Omental fat pad (tissue), 3 donors: ENCODE measurements at regions not wholly inside any gene's neighbourhood (a gene's known extent, or its start where the extent isn't known, plus 50 kb on each side); places are given as distances from the start of the nearest gene placed in this dataset.

Experiments used
- ATAC-seq: fragments of 150-250 bp; one replicate; pipeline ENCODE4 v1.9.1; 2016; ENCODE audit warnings: mild to moderate bottlenecking, moderate library complexity; ENCODE audit not compliant: low FRiP score
- DNase-seq: peaks from one replicate; pipeline ENCODE4 v3.0.0-alpha.2; 2019; ENCODE audit warnings: low spot score
- TF ChIP-seq, protein P1 (sequence below), 3 donors: fragments of 450-650 bp; IDR thresholded peaks; one replicate each; pipeline ENCODE4 v1.5.1; 2016 to 2017; ENCODE audit warnings: antibody characterized with exemption in 3 of 3, mild to moderate bottlenecking in 3 of 3, moderate library complexity in 2 of 3

GRCh38 chr5:4802044-4802443 lies 338.1 kb upstream of the ADAMTS16 start:
- DNase-seq (no peak), ATAC-seq (no peak)
- TF ChIP-seq, protein P1, sequence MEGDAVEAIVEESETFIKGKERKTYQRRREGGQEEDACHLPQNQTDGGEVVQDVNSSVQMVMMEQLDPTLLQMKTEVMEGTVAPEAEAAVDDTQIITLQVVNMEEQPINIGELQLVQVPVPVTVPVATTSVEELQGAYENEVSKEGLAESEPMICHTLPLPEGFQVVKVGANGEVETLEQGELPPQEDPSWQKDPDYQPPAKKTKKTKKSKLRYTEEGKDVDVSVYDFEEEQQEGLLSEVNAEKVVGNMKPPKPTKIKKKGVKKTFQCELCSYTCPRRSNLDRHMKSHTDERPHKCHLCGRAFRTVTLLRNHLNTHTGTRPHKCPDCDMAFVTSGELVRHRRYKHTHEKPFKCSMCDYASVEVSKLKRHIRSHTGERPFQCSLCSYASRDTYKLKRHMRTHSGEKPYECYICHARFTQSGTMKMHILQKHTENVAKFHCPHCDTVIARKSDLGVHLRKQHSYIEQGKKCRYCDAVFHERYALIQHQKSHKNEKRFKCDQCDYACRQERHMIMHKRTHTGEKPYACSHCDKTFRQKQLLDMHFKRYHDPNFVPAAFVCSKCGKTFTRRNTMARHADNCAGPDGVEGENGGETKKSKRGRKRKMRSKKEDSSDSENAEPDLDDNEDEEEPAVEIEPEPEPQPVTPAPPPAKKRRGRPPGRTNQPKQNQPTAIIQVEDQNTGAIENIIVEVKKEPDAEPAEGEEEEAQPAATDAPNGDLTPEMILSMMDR (IDR thresholded peaks at IDR 0.05), result no peak

DNA sequence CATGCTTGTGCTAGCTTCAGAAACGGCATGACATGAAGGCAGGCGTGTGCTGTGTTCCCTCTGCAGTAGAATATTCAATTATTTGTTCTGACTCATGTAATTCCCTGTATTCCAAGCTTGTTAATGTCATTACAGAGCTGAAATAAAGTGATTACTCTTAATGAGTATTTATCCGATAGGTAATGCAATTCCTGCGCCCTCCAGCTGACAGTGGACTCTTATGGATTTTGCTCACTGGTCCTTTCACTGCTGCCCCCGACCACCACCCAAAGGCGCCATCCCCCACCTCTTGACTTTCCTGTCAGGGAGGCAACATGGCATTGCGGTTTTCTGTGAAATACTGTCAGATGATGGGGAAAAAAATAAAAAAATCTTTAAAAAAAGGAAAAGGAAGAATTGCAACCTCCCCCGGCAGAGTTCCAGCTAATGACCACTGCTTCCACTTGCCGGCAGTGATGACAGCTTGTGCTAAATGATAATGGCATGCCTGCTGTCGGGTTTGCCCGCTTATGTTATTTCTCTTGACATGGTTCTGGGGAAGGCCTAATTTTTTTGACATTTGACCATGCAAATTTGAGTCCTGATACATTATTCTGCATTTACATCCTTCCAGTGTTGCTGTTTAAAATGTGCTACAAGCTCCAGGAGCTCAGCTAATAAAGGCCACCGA lies 335.3 kb upstream of the ADAMTS16 start:
- TF ChIP-seq, protein P1 (IDR thresholded peaks at IDR 0.05), result no peak
- DNase-seq (no peak), ATAC-seq (no peak)

GRCh38 chr5:4815002-4815401 lies 325.1 kb upstream of the ADAMTS16 start:
- ATAC-seq, result no peak
- TF ChIP-seq, protein P1 (IDR thresholded peaks at IDR 0.05), result no peak
- DNase-seq, result no peak

- ATAC-seq (no peak), DNase-seq (no peak)
- TF ChIP-seq, protein P1 (IDR thresholded peaks at IDR 0.05), result no peak
These were observed 322.4 kb upstream of the ADAMTS16 start for GRCh38 chr5:4817767-4818166.

DNA sequence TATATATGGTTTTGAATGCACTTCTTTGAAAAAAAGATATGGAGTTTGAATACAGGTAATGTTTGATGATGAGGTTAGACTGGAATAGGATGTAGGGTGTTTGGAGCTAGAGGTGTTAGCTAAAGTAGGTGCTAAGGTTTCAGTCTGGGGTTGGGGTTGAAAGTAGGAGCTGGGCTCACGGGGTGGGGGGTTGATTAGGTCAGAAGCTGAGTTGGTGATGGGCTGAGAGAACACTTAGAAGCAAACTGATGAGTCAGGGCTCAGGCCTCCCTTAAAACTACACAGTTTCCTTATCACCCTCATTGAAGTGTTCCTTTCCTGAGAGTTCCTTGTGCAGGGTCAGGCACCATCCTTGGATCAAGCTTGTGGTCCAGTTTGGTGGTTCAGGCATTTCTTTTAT lies 308.8 kb upstream of the ADAMTS16 start:
- TF ChIP-seq, protein P1 (IDR thresholded peaks at IDR 0.05), result no peak
- ATAC-seq, result no peak
- DNase-seq, result no peak

DNA sequence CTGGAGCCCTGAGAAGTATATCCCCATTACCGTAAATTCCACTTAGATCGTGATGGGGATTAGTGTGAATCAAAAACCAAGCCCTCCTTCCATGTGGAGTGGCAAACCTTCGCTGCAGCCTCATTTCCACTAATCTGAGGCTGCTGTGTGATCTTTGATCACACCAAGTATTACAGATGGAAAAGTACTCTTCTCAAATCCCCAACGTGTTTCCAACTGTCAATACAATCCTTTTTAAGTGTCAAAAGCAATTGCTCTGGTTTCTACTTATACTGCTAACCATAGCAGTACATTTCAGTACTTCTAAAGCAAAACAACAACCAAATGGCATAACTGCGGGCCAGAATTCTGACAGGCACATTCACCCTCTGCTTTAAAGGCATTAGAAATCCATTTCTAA lies 307.7 kb upstream of the ADAMTS16 start:
- ATAC-seq (no peak), DNase-seq (no peak)
- TF ChIP-seq, protein P1 (IDR thresholded peaks at IDR 0.05), result no peak

- TF ChIP-seq, protein P1 (IDR thresholded peaks at IDR 0.05), result no peak
- DNase-seq (no peak), ATAC-seq (no peak)
These were observed 306.9 kb upstream of the ADAMTS16 start for GRCh38 chr5:4833104-4833738.
